ENCODE measurements at regions not wholly inside any gene's neighbourhood (a gene's known extent, or its start where the extent isn't known, plus 50 kb on each side); places are given as distances from the start of the nearest gene placed in this dataset.
"Not testable (repeated sequence)": the region's sequence is repeated elsewhere in the genome, so short reads cannot be mapped to it uniquely, and the experiment has no call there.

DNA sequence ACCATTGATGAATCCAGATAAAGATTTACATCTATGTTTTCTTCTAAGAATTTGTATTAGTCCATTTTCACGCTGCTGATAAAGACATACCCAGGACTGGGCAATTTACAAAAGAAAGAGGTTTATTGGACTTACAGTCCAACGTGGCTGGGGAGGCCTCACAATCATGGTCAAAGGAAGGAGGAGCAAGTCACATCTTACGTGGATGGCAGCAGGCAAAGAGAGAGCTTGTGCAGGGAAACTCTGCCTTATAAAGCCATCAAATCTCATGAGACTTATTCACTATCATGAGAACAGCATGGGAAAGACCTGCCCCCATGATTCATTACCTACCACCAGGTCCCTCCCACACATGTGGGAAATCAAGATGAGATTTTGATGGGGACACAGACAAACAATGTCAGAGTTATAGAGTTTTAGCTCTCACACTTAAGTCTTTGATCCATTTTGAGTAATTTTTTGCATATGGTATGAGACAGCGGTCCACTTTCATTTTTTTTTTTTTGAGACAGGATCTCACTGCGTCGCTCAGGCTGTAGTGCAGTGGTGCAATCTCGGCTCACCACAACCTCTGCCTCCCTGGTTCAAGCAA is 53.5 kb upstream of the JADE2 start:
- not testable (repeated sequence) for H4K8ac ChIP-seq (ENCODE audit: low read length); H3K4me3 ChIP-seq (ENCODE audit: insufficient read depth in 1 of 2, low read depth in 1 of 2, low read length in 2 of 2); H3K4me2 ChIP-seq (ENCODE audit: low read length, poor library complexity, severe bottlenecking); H3K23ac ChIP-seq (ENCODE audit: low read length in 2 of 2); H2BK5ac ChIP-seq (ENCODE audit: low read depth, low read length, poor library complexity, severe bottlenecking); H3K27me3 ChIP-seq (ENCODE audit: control insufficient read depth in 1 of 2, insufficient read depth in 1 of 2, low read length in 2 of 2); H3K18ac ChIP-seq (ENCODE audit: low read depth in 1 of 2, low read length in 2 of 2); H3K9me3 ChIP-seq (ENCODE audit: control insufficient read depth, low read length); H3K4ac ChIP-seq (ENCODE audit: low read depth in 1 of 2, low read length in 2 of 2); H2AK5ac ChIP-seq (ENCODE audit: low read length, severe bottlenecking); H3K4me1 ChIP-seq (ENCODE audit: control insufficient read depth, insufficient read depth, low read depth, low read length); H3K36me3 ChIP-seq (ENCODE audit: control insufficient read depth in 1 of 2, insufficient read depth in 2 of 2, low read depth in 1 of 2, low read length in 2 of 2); H3K27ac ChIP-seq (ENCODE audit: low read length, poor library complexity, severe bottlenecking); H2AFZ ChIP-seq (ENCODE audit: low read depth, low read length); H2BK12ac ChIP-seq (ENCODE audit: low read length in 2 of 2); DNase-seq; H2BK120ac ChIP-seq (ENCODE audit: low read depth, low read length); H3K14ac ChIP-seq (ENCODE audit: low read length in 2 of 2); H4K91ac ChIP-seq (ENCODE audit: low read length); H3K79me1 ChIP-seq (replicated peaks; ENCODE audit: low read length, poor library complexity, severe bottlenecking); H2BK15ac ChIP-seq (ENCODE audit: low read depth, poor library complexity, severe bottlenecking); H3K9ac ChIP-seq (ENCODE audit: low read length)
- 88% methylated on average over 7 of the region's 7 CpGs for WGBS

DNA sequence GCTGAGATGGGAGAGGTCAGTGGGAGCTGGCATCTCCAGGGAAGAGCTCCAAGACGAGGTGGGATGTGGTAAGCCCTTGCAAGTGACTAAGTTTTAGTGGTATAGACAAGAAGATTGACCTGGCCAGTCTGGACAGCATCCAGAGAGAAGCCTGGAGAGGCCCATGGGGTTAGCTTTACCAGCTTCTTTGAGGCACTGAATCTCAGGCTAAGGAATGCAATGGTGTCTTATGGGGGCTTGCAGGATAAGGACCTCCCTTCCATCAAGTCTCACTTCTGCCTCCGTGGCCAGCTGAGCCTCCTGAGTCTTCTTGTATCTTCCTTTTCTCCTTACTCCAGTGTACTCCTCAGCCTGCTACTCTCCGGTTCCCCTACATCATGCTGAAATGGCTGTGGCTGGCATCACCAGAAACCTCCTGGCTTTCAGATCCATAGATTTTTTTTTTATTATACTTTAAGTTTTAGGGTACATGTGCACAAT is 56.5 kb upstream of the JADE2 start:
- WGBS = 86% methylated on average over 3 of the region's 3 CpGs
- Histone ChIP-seq H3K4ac (ENCODE audit: low read depth in 1 of 2, low read length in 2 of 2) (peak overlapping the region in 1 of 2 experiments; percentile 58), H3K79me1 (replicated peaks; ENCODE audit: low read length, poor library complexity, severe bottlenecking) (no peaks in the 10 kb centered on the region), H3K9ac (ENCODE audit: low read length) (no peak overlapping the region), H3K23ac (ENCODE audit: low read length in 2 of 2) (no peak overlapping the region), H2BK12ac (ENCODE audit: low read length in 2 of 2) (peak overlapping the region; percentile 69 to 75), H2BK15ac (ENCODE audit: low read depth, poor library complexity, severe bottlenecking) (no peak overlapping the region), H2AFZ (ENCODE audit: low read depth, low read length) (no peak overlapping the region), H3K18ac (ENCODE audit: low read depth in 1 of 2, low read length in 2 of 2) (peak overlapping the region in 1 of 2 experiments; percentile 64), H2AK5ac (ENCODE audit: low read length, severe bottlenecking) (peak overlapping the region; percentile 79), H4K8ac (ENCODE audit: low read length) (peak overlapping the region; percentile 3), H3K4me3 (ENCODE audit: insufficient read depth in 1 of 2, low read depth in 1 of 2, low read length in 2 of 2) (no peak overlapping the region), H3K4me2 (ENCODE audit: low read length, poor library complexity, severe bottlenecking) (no peak overlapping the region), H3K14ac (ENCODE audit: low read length in 2 of 2) (peak overlapping the region in 1 of 2 experiments; percentile 85), H4K91ac (ENCODE audit: low read length) (no peak overlapping the region), H3K27ac (ENCODE audit: low read length, poor library complexity, severe bottlenecking) (no peak overlapping the region), H2BK5ac (ENCODE audit: low read depth, low read length, poor library complexity, severe bottlenecking) (no peak overlapping the region), H3K4me1 (ENCODE audit: control insufficient read depth, insufficient read depth, low read depth, low read length) (peaks cover 19% of the 10 kb centered on the region), H3K27me3 (ENCODE audit: control insufficient read depth in 1 of 2, insufficient read depth in 1 of 2, low read length in 2 of 2) (no peaks in the 10 kb centered on the region), H3K36me3 (ENCODE audit: control insufficient read depth in 1 of 2, insufficient read depth in 2 of 2, low read depth in 1 of 2, low read length in 2 of 2) (no peaks in the 10 kb centered on the region), H2BK120ac (ENCODE audit: low read depth, low read length) (no peak overlapping the region), H3K9me3 (ENCODE audit: control insufficient read depth, low read length) (peaks cover 5% of the 10 kb centered on the region)
- DNase-seq = no peak

DNA sequence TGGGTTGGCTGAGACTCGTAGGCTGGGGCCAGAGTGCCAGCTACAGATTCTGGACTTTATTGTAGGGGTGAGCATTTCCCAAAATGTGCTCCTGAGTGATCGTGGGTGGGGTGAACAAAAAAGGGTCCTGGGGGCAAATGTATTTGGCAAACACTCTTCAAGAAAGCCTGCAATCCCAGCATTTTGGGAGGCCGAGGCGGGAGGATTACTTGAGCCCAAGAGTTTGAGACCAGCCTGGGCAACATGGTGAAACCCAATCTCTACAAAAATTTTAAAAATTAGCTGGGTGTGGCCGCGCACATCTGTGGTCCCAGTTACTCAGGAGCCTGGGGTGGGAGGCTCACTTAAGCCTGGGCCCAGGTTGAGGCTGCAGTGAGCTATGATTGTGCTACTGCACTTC is 55.5 kb upstream of the CDKN2AIPNL start:
- Histone ChIP-seq H3K18ac (ENCODE audit: low read depth in 1 of 2, low read length in 2 of 2) (peak overlapping the region; percentile 94 to 97), H3K23ac (ENCODE audit: low read length in 2 of 2) (no peak overlapping the region), H2BK120ac (ENCODE audit: low read depth, low read length) (peak overlapping the region; percentile 69), H3K4me1 (ENCODE audit: control insufficient read depth, insufficient read depth, low read depth, low read length) (peaks cover 20% of the 10 kb centered on the region), H4K8ac (ENCODE audit: low read length) (peak overlapping the region; percentile 92), H3K36me3 (ENCODE audit: control insufficient read depth in 1 of 2, insufficient read depth in 2 of 2, low read depth in 1 of 2, low read length in 2 of 2) (no peaks in the 10 kb centered on the region), H3K4me3 (ENCODE audit: insufficient read depth in 1 of 2, low read depth in 1 of 2, low read length in 2 of 2) (peak overlapping the region in 1 of 2 experiments; percentile 75), H3K4ac (ENCODE audit: low read depth in 1 of 2, low read length in 2 of 2) (peak overlapping the region; percentile 29 to 78), H2AFZ (ENCODE audit: low read depth, low read length) (no peak overlapping the region), H3K9me3 (ENCODE audit: control insufficient read depth, low read length) (no peaks in the 10 kb centered on the region), H2BK15ac (ENCODE audit: low read depth, poor library complexity, severe bottlenecking) (peak overlapping the region; percentile 96), H3K4me2 (ENCODE audit: low read length, poor library complexity, severe bottlenecking) (peak overlapping the region; percentile 44), H3K27me3 (ENCODE audit: control insufficient read depth in 1 of 2, insufficient read depth in 1 of 2, low read length in 2 of 2) (no peaks in the 10 kb centered on the region), H3K14ac (ENCODE audit: low read length in 2 of 2) (peak overlapping the region in 1 of 2 experiments; percentile 98), H2BK5ac (ENCODE audit: low read depth, low read length, poor library complexity, severe bottlenecking) (no peak overlapping the region), H3K9ac (ENCODE audit: low read length) (no peak overlapping the region), H3K27ac (ENCODE audit: low read length, poor library complexity, severe bottlenecking) (peak overlapping the region; percentile 100), H3K79me1 (replicated peaks; ENCODE audit: low read length, poor library complexity, severe bottlenecking) (no peaks in the 10 kb centered on the region), H4K91ac (ENCODE audit: low read length) (peak overlapping the region; percentile 99), H2AK5ac (ENCODE audit: low read length, severe bottlenecking) (peak overlapping the region; percentile 64), H2BK12ac (ENCODE audit: low read length in 2 of 2) (peak overlapping the region; percentile 88 to 100)
- WGBS = 86% methylated on average over 6 of the region's 6 CpGs
- DNase-seq = no peak

DNA sequence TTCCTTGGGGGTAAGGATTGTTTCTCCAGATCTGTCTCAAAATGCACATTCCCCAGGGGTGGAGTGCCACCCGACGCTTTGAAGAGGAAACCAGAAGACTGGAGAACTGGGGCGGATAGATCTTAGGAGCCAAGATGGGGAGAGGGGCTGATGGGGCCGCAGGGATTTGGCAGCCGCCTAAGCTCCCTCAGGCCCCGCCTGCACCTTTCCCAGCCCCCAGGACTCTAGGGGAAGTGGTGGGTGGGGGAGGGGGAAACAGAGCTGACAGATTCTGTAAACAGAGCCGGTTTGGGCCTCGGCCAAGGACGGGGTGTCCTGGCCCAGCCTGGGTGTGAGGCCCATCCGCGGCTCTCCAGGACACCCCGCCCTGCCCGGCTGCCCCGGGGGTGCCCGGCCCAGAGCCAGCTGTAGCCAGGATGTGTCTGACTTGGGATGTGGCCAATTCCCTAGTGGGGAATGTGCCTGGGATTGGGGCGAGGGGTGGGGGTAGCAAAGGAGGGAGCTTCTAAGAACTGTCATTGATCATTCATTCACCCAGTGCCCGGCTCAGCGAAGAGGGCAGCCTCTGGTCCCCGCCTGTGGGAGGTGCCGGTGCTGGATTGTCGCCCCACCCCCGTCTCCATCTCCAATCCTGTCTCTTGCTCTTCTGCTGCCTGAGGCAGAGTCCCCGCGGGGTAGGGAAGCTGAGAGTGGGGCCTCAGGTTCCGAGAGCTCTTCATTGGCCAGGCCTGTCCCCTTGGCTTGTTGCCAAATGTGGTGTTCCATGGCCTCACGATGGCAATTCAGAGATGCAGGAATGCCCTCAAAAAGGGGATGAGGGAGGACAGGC is 54.8 kb upstream of the CDKN2AIPNL start:
- no peak overlapping the region for H2AFZ ChIP-seq (ENCODE audit: low read depth, low read length)
- H2BK120ac ChIP-seq (ENCODE audit: low read depth, low read length) = peak overlapping the region; percentile 100
- 0% methylated on average over 25 of the region's 26 CpGs for WGBS
- peak overlapping the region; percentile 96 for H2BK15ac ChIP-seq (ENCODE audit: low read depth, poor library complexity, severe bottlenecking)
- no peak overlapping the region for H2AK5ac ChIP-seq (ENCODE audit: low read length, severe bottlenecking)
- H3K4ac ChIP-seq (ENCODE audit: low read depth in 1 of 2, low read length in 2 of 2) = peak overlapping the region; percentile 93 to 99
- H3K36me3 ChIP-seq (ENCODE audit: control insufficient read depth in 1 of 2, insufficient read depth in 2 of 2, low read depth in 1 of 2, low read length in 2 of 2) = no peaks in the 10 kb centered on the region
- H3K9ac ChIP-seq (ENCODE audit: low read length) = peak overlapping the region; percentile 87
- peak overlapping the region; percentile 99 for H4K91ac ChIP-seq (ENCODE audit: low read length)
- H3K4me2 ChIP-seq (ENCODE audit: low read length, poor library complexity, severe bottlenecking) = peak overlapping the region; percentile 48
- no peak overlapping the region for H3K23ac ChIP-seq (ENCODE audit: low read length in 2 of 2)
- H4K8ac ChIP-seq (ENCODE audit: low read length) = peak overlapping the region; percentile 99
- H2BK5ac ChIP-seq (ENCODE audit: low read depth, low read length, poor library complexity, severe bottlenecking) = peak overlapping the region; percentile 97
- H3K4me3 ChIP-seq (ENCODE audit: insufficient read depth in 1 of 2, low read depth in 1 of 2, low read length in 2 of 2) = peak overlapping the region in 1 of 2 experiments; percentile 75
- H3K27ac ChIP-seq (ENCODE audit: low read length, poor library complexity, severe bottlenecking) = peak overlapping the region; percentile 100
- peak overlapping the region; percentile 88 to 100 for H2BK12ac ChIP-seq (ENCODE audit: low read length in 2 of 2)
- H3K9me3 ChIP-seq (ENCODE audit: control insufficient read depth, low read length) = no peaks in the 10 kb centered on the region
- peak overlapping the region in 1 of 2 experiments; percentile 98 for H3K14ac ChIP-seq (ENCODE audit: low read length in 2 of 2)
- no peaks in the 10 kb centered on the region for H3K27me3 ChIP-seq (ENCODE audit: control insufficient read depth in 1 of 2, insufficient read depth in 1 of 2, low read length in 2 of 2)
- peaks cover 20% of the 10 kb centered on the region for H3K4me1 ChIP-seq (ENCODE audit: control insufficient read depth, insufficient read depth, low read depth, low read length)
- no peaks in the 10 kb centered on the region for H3K79me1 ChIP-seq (replicated peaks; ENCODE audit: low read length, poor library complexity, severe bottlenecking)
- peak overlapping the region; percentile 94 to 97 for H3K18ac ChIP-seq (ENCODE audit: low read depth in 1 of 2, low read length in 2 of 2)
- peak; percentile 95 for DNase-seq
